ENCODE measurements at regions not wholly inside any gene's neighbourhood (a gene's known extent, or its start where the extent isn't known, plus 50 kb on each side); places are given as distances from the start of the nearest gene placed in this dataset.

DNA sequence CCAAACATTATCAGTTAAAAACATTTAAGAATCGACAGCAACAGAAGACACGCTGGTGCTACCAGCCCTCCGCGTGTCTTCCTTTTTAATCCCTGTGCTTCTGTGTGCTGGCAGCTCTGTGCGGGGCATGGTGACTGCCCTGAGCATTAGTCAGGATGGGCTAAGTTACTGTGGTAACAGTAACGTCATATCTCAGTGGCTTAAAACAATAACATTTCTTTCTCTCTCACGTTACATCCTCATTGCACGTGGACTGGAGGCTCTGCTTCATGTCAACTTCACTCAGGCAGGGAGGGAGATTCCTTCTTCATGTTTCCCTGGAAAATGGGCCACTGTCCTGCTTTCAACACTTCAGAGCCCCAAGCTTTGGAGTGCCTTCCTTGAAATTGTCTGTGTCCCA lies 378.5 kb downstream of the CCSER2 start:
- Histone ChIP-seq H3K36me3 (no peaks in the 10 kb centered on the region), H3K27ac (no peak overlapping the region), H3K27me3 (peaks cover 0 to 3% (median 0%) of the 10 kb centered on the region in 7 donors), H3K9me3 (no peaks in the 10 kb centered on the region), H3K4me1 (no peaks in the 10 kb centered on the region), H3K4me3 (no peak overlapping the region)
- TF ChIP-seq, protein P1, sequence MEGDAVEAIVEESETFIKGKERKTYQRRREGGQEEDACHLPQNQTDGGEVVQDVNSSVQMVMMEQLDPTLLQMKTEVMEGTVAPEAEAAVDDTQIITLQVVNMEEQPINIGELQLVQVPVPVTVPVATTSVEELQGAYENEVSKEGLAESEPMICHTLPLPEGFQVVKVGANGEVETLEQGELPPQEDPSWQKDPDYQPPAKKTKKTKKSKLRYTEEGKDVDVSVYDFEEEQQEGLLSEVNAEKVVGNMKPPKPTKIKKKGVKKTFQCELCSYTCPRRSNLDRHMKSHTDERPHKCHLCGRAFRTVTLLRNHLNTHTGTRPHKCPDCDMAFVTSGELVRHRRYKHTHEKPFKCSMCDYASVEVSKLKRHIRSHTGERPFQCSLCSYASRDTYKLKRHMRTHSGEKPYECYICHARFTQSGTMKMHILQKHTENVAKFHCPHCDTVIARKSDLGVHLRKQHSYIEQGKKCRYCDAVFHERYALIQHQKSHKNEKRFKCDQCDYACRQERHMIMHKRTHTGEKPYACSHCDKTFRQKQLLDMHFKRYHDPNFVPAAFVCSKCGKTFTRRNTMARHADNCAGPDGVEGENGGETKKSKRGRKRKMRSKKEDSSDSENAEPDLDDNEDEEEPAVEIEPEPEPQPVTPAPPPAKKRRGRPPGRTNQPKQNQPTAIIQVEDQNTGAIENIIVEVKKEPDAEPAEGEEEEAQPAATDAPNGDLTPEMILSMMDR (IDR thresholded peaks at IDR 0.05): no peak
- intact Hi-C loops (cut with DNase I): no loop called here
- WGBS, 2 donors: 44 to 50% methylated on average over 8 of the region's 8 CpGs
- peak in 1 of 8 donors; percentile 45 for ATAC-seq
- no peak for DNase-seq

DNA sequence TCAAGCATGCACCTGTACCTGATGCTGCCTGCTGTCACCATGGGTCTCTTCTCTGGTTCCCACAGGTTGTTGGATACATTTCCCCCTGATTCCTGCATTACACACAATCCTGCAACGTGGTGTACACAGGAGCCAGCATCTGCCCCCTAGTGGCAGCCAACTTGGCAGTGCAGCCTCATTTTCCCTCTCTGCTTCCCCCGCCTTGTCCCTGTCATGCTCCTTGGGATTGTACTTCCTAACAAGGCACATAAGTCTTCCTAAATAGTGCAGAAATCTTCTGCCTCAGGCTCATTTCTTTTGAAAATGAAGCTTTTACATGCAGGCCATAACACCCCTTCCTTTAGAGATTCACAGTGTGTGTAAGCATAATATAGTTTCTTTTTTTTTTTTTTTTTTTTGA lies 387.5 kb downstream of the CCSER2 start:
- Histone ChIP-seq H3K4me1 (no peaks in the 10 kb centered on the region), H3K36me3 (no peaks in the 10 kb centered on the region), H3K27ac (no peak overlapping the region), H3K27me3 (peaks cover 0 to 15% (median 2%) of the 10 kb centered on the region in 7 donors), H3K9me3 (peaks cover 0 to 9% (median 0%) of the 10 kb centered on the region in 11 donors), H3K4me3 (no peak overlapping the region)
- DNase-seq (no peak), ATAC-seq (no peak)
- TF ChIP-seq, protein P1 (IDR thresholded peaks at IDR 0.05): peak in 4 of 9 donors; percentile 15 to 42 (median 32)
- 31 to 38% methylated on average over 2 of the region's 2 CpGs for WGBS, 2 donors
- intact Hi-C loops (cut with DNase I): no loop called here

DNA sequence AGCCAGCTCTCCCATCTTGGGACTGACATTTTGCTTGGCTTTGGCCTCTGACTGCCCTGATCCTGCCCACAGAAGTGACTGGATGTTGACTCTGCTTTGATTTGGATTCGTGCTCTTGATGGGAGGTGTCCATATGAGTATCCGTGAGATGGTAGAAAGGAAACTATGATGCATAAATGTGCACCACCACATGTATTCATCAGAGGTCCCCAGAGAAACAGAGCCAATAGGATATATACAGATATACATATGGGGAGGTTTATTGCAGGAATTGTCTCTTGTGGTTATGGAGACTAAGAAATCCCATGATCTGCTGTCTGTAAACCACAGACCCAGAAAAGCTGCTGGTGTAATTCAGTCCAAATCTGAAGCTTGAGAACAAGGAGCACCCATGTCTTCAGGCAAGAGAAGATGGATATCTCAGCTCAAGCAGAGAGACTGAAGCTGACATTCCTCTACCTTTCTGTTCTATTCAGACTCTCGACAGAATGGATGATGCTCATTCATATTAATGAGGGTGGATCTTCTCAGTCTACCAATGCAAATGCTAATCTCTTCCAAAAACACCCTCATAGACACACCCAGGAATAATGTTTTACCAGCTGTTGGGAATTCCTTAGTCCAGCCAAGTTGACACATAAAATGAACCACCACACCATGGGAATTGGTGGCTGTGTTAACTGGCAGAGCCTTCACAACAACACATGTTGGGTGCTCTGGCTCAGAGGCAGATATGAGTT lies 390.7 kb downstream of the CCSER2 start:
- Histone ChIP-seq H3K9me3 (peaks cover 0 to 9% (median 0%) of the 10 kb centered on the region in 11 donors), H3K27me3 (peaks cover 0 to 11% (median 0%) of the 10 kb centered on the region in 7 donors), H3K36me3 (no peaks in the 10 kb centered on the region), H3K4me1 (no peaks in the 10 kb centered on the region), H3K4me3 (no peak overlapping the region), H3K27ac (no peak overlapping the region)
- ATAC-seq (no peak), DNase-seq (no peak)
- WGBS, 2 donors: 72 to 85% methylated on average over 3 of the region's 3 CpGs
- intact Hi-C loops (cut with DNase I): no loop called here
- TF ChIP-seq, protein P1 (IDR thresholded peaks at IDR 0.05): no peak

DNA sequence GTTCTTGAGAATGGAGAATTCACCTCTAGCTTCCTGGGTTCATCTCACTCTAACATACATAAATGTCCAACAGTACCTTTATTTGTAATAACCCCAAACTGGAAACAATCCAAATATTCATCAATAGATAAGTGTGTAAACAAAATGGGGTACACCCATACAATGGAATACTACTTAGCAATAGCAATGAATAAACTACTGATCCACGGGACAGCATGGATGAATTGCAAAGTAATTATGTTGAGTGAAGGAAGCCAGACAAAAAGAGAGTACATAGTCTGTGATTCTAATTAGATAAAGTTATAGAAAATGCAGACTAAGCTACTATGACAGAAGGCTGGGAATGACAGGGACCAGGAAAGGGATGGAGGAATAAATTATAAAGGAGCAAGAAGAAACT lies 391.3 kb downstream of the CCSER2 start:
- Histone ChIP-seq H3K9me3 (peaks cover 0 to 5% (median 0%) of the 10 kb centered on the region in 11 donors), H3K36me3 (no peaks in the 10 kb centered on the region), H3K4me1 (no peaks in the 10 kb centered on the region), H3K27ac (no peak overlapping the region), H3K27me3 (peaks cover 0 to 7% (median 0%) of the 10 kb centered on the region in 7 donors), H3K4me3 (no peak overlapping the region)
- WGBS, 2 donors: 74 to 90% methylated on average over 1 of the region's 1 CpG
- DNase-seq (no peak), ATAC-seq (no peak)
- intact Hi-C loops (cut with DNase I): no loop called here
- TF ChIP-seq, protein P1 (IDR thresholded peaks at IDR 0.05): no peak
